Middle frontal gyrus (tissue), 1 donor: ENCODE measurements at regions not wholly inside any gene's neighbourhood (a gene's known extent, or its start where the extent isn't known, plus 50 kb on each side); places are given as distances from the start of the nearest gene placed in this dataset.
"Not testable (repeated sequence)": the region's sequence is repeated elsewhere in the genome, so short reads cannot be mapped to it uniquely, and the experiment has no call there.

Source experiments
- DNase-seq: peaks from one replicate; pipeline ENCODE4 v3.0.0-alpha.2; 2015; ENCODE audit warnings: low spot score; ENCODE audit errors: extremely low spot score

- DNase-seq: no peak
Measured at GRCh38 chr5:84487963-84488362, 103.3 kb upstream of the EDIL3 start.

- DNase-seq: no peak
Measured at GRCh38 chr5:84480873-84481637, 96.4 kb upstream of the EDIL3 start.

- no peak for DNase-seq
Measured at GRCh38 chr5:84478603-84479002, 93.9 kb upstream of the EDIL3 start.

GRCh38 chr5:84477485-84477884, 92.8 kb upstream of the EDIL3 start:
- DNase-seq: no peak

- no peak for DNase-seq
Measured at GRCh38 chr5:84474126-84474525, 89.4 kb upstream of the EDIL3 start.

- no peak for DNase-seq
Measured at GRCh38 chr5:84453405-84453804, 68.7 kb upstream of the EDIL3 start.

- no peak for DNase-seq
Measured at GRCh38 chr5:84450617-84451414, 66.1 kb upstream of the EDIL3 start.

GRCh38 chr5:84445049-84445685, 60.5 kb upstream of the EDIL3 start:
- no peak for DNase-seq

- no peak for DNase-seq
Measured at GRCh38 chr5:84438456-84438855, 53.8 kb upstream of the EDIL3 start.

- DNase-seq: no peak
Measured at GRCh38 chr5:84437673-84438315, 53.1 kb upstream of the EDIL3 start.

GRCh38 chr5:84436866-84437265, 52.2 kb upstream of the EDIL3 start:
- no peak for DNase-seq

GRCh38 chr5:84435861-84436346, 51.2 kb upstream of the EDIL3 start:
- DNase-seq: not testable (repeated sequence)
